ENCODE measurements at regions not wholly inside any gene's neighbourhood (a gene's known extent, or its start where the extent isn't known, plus 50 kb on each side); places are given as distances from the start of the nearest gene placed in this dataset.

DNA sequence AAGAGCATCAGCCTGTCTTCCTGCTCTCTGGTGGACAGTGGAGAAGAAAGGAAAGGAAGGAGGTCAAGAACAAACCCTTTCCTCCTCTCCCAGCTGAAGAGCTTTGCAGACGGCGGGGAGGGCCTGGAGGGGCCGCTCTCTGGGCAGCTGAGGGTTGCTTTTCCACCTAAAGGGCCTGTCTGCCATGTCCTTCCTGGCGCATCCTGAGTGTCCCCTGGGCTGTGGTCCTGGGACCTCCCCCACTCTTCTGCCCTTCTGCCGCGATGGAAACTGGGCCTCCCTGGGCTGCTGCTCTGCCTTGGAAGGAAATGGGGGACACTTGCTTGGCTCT is 107.0 kb downstream of the ETS2 start (continued):
- TF ChIP-seq, protein P1, sequence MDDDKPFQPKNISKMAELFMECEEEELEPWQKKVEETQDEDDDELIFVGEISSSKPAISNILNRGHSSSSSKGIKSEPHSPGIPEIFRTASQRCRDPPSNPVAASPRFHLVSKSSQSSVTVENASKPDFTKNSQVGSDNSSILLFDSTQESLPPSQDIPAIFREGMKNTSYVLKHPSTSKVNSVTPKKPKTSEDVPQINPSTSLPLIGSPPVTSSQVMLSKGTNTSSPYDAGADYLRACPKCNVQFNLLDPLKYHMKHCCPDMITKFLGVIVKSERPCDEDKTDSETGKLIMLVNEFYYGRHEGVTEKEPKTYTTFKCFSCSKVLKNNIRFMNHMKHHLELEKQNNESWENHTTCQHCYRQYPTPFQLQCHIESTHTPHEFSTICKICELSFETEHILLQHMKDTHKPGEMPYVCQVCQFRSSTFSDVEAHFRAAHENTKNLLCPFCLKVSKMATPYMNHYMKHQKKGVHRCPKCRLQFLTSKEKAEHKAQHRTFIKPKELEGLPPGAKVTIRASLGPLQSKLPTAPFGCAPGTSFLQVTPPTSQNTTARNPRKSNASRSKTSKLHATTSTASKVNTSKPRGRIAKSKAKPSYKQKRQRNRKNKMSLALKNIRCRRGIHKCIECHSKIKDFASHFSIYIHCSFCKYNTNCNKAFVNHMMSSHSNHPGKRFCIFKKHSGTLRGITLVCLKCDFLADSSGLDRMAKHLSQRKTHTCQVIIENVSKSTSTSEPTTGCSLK (tag by site-specific recombination; IDR thresholded peaks at IDR 0.05): no peak
- TF ChIP-seq GLI2 (tag by site-specific recombination; IDR thresholded peaks at IDR 0.05; ENCODE audit: borderline replicate concordance, low read depth): no peak

DNA sequence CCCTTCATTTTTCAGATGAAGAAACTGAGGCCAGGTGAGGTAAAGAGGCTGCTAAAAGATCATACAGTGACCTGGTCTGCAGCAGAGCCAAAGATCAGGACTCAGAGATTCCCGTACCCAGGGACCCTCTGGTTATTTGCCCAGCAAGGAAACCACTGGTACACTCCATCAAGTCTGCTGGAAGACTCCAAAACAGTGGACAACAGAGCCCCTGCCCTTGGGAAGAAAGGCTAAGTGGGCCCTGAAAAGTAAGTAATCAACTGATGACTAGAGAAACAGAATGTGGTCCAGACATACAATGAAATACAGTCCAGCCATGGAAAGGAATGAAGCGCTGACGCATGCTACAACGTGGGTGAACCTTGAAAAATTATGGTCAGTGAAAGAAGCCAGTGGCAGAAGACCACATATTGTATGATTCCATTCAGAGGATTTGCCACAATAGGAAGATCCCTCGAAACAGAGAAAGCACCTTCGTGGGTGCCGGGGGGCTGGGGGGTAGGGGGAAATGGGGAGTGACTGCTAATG is 106.4 kb downstream of the ETS2 start:
- Histone ChIP-seq H3K36me3 (ENCODE audit: control insufficient read depth in 2 of 2, insufficient read depth in 1 of 2, low read length in 2 of 2) (no peaks in the 10 kb centered on the region), H3K27ac (ENCODE audit: extremely low read depth, low read depth, low read length) (no peak overlapping the region), H3K9me3 (ENCODE audit: control insufficient read depth, insufficient read depth, low read depth, low read length) (no peaks in the 10 kb centered on the region), H3K4me1 (ENCODE audit: control insufficient read depth, insufficient read depth, low read length) (no peaks in the 10 kb centered on the region; the same call in 1 of the 2 replicates), H3K4me3 (ENCODE audit: low read depth, low read length) (no peak overlapping the region)
- POLR2A ChIA-PET: no interaction called here
- CTCF ChIA-PET: no interaction called here
- TF ChIP-seq ZNF785 (tag by site-specific recombination; IDR thresholded peaks at IDR 0.05) (no peak), ZBTB10 (tag by site-specific recombination; IDR thresholded peaks at IDR 0.05) (no peak), ZBTB17 (tag by site-specific recombination; IDR thresholded peaks at IDR 0.05) (no peak), ZFP37 (tag by site-specific recombination; IDR thresholded peaks at IDR 0.05) (no peak), PRDM1 (tag by site-specific recombination; IDR thresholded peaks at IDR 0.05) (no peak), FEZF1 (tag by site-specific recombination; IDR thresholded peaks at IDR 0.05) (no peak), ZNF404 (tag by site-specific recombination; IDR thresholded peaks at IDR 0.05) (no peak), ZBTB8A (tag by site-specific recombination; IDR thresholded peaks at IDR 0.05) (no peak), ZNF280D (tag by site-specific recombination; IDR thresholded peaks at IDR 0.05) (no peak), PRDM10 (tag by site-specific recombination; IDR thresholded peaks at IDR 0.05) (no peak), ZNF211 (tag by site-specific recombination; IDR thresholded peaks at IDR 0.05; ENCODE audit: low read depth) (no peak), ZNF76 (tag by site-specific recombination; IDR thresholded peaks at IDR 0.05; ENCODE audit: borderline replicate concordance, low read depth) (no peak)
- TF ChIP-seq, protein P2, sequence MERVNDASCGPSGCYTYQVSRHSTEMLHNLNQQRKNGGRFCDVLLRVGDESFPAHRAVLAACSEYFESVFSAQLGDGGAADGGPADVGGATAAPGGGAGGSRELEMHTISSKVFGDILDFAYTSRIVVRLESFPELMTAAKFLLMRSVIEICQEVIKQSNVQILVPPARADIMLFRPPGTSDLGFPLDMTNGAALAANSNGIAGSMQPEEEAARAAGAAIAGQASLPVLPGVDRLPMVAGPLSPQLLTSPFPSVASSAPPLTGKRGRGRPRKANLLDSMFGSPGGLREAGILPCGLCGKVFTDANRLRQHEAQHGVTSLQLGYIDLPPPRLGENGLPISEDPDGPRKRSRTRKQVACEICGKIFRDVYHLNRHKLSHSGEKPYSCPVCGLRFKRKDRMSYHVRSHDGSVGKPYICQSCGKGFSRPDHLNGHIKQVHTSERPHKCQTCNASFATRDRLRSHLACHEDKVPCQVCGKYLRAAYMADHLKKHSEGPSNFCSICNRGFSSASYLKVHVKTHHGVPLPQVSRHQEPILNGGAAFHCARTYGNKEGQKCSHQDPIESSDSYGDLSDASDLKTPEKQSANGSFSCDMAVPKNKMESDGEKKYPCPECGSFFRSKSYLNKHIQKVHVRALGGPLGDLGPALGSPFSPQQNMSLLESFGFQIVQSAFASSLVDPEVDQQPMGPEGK (tag by site-specific recombination; IDR thresholded peaks at IDR 0.05): no peak
- TF ChIP-seq, protein P3, sequence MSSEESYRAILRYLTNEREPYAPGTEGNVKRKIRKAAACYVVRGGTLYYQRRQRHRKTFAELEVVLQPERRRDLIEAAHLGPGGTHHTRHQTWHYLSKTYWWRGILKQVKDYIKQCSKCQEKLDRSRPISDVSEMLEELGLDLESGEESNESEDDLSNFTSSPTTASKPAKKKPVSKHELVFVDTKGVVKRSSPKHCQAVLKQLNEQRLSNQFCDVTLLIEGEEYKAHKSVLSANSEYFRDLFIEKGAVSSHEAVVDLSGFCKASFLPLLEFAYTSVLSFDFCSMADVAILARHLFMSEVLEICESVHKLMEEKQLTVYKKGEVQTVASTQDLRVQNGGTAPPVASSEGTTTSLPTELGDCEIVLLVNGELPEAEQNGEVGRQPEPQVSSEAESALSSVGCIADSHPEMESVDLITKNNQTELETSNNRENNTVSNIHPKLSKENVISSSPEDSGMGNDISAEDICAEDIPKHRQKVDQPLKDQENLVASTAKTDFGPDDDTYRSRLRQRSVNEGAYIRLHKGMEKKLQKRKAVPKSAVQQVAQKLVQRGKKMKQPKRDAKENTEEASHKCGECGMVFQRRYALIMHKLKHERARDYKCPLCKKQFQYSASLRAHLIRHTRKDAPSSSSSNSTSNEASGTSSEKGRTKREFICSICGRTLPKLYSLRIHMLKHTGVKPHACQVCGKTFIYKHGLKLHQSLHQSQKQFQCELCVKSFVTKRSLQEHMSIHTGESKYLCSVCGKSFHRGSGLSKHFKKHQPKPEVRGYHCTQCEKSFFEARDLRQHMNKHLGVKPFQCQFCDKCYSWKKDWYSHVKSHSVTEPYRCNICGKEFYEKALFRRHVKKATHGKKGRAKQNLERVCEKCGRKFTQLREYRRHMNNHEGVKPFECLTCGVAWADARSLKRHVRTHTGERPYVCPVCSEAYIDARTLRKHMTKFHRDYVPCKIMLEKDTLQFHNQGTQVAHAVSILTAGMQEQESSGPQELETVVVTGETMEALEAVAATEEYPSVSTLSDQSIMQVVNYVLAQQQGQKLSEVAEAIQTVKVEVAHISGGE (tag by site-specific recombination; conservative IDR thresholded peaks at IDR 0.05; ENCODE audit: low read depth): no peak
- TF ChIP-seq, protein P4, sequence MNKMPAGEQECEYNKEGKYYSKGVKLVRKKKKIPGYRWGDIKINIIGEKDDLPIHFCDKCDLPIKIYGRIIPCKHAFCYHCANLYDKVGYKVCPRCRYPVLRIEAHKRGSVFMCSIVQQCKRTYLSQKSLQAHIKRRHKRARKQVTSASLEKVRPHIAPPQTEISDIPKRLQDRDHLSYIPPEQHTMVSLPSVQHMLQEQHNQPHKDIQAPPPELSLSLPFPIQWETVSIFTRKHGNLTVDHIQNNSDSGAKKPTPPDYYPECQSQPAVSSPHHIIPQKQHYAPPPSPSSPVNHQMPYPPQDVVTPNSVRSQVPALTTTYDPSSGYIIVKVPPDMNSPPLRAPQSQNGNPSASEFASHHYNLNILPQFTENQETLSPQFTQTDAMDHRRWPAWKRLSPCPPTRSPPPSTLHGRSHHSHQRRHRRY (tag by site-specific recombination; IDR thresholded peaks at IDR 0.05): no peak
